ENCODE measurements at regions not wholly inside any gene's neighbourhood (a gene's known extent, or its start where the extent isn't known, plus 50 kb on each side); places are given as distances from the start of the nearest gene placed in this dataset.

DNA sequence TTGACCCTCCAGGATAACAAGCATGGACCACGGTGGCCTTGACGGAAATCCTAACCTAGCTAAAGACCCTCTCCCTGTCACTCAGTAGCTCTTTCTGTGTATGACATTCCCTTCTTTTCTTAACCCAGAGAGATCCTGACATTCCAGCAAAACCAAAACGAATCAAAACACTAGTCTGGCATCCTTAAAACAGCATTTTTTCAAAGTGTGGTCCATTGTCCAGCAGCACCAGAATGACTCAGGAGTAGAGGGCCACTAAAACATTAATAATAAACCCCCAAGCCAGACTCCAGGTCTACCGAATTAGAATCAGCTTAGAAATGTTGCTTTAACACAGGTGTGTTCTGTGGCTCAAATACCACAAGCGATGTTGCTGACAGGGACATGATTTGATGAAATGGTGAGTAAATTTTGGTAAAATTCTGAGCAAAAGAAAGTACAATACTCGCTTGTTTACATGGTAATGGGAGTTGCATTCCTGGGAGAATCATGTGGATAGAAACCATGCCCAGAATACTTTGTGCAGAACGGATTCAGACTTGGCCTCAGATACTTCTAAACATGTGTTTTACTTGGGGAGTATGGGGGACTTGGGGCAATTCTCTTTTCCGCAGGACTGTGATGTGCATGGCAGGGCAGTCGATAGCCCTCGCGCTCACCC, 174.2 kb upstream of the KCNG1 start:
- TF ChIP-seq TOX (CRISPR knock-in tag; IDR thresholded peaks at IDR 0.05; ENCODE audit: borderline replicate concordance): no peak
- TF ChIP-seq SNAI2 (CRISPR knock-in tag; IDR thresholded peaks at IDR 0.05): no peak

Data from SK-N-SH treated with all-trans-retinoic acid at 6 μM for 48 hours (cell line).